A549 (cell line): ENCODE measurements at regions not wholly inside any gene's neighbourhood (a gene's known extent, or its start where the extent isn't known, plus 50 kb on each side); places are given as distances from the start of the nearest gene placed in this dataset.

Experiments
- ATAC-seq, 2 experiments: fragments of 200-7000 bp in 1 of 2; fragments of >200 bp in 1 of 2; cut with Nextera tagmentation in 1 of 2; cut with Tn5 transposase in 1 of 2; 3 replicates each; pipeline versions ENCODE4 v1.8.0 to v1.9.1; 2018 to 2020; ENCODE audit warnings: mild to moderate bottlenecking in 1 of 2, moderate library complexity in 1 of 2
- CTCF ChIA-PET: fragments of 300-600 bp; sonication (Branson Sonifier 250); formaldehyde crosslinking; extraction: SDS; loops from one replicate; lab custom pipeline; 2021; ENCODE audit warnings: antibody characterized with exemption, inconsistent platforms; lab: Yijun Ruan, JAX
- POLR2A ChIA-PET: fragments of 350-600 bp; formaldehyde crosslinking; extraction: SDS; loops from one replicate; lab custom pipeline; 2021; ENCODE audit warnings: antibody characterized with exemption, inconsistent platforms; lab: Yijun Ruan, JAX
- DNase-seq, 2 experiments: peaks; one replicate each; pipeline versions ENCODE4 v3.0.0 to v3.0.0-alpha.2; 2011 to 2016; ENCODE audit warnings: low read depth in 1 of 2, low spot score in 1 of 2
- FAIRE-seq: peaks from 2 replicates; lab custom pipeline; 2011; peaks lifted over from hg19 to GRCh38; lab: Jason Lieb, UNC
- H3K27ac ChIP-seq, 2 experiments: fragments of >200 bp; sonication (Bioruptor Twin); formaldehyde crosslinking; 3 replicates each; pipeline ENCODE4 v1.5.1; 2016 to 2017
- H3K4me1 ChIP-seq: fragments of >200 bp; sonication (Bioruptor Twin); formaldehyde crosslinking; 3 replicates; pipeline ENCODE4 v1.6.1; 2016
- H3K4me2 ChIP-seq: fragments of >200 bp; sonication (Bioruptor Twin); formaldehyde crosslinking; 3 replicates; pipeline ENCODE4 v1.6.1; 2016
- H3K4me3 ChIP-seq: fragments of >200 bp; sonication (Bioruptor Twin); formaldehyde crosslinking; 3 replicates; pipeline ENCODE4 v1.5.1; 2016
- H3K9me3 ChIP-seq: fragments of >200 bp; sonication (Bioruptor Twin); formaldehyde crosslinking; 3 replicates; pipeline ENCODE4 v1.6.1; 2016
- ATOH8 ChIP-seq: fragments of 250-450 bp; sonication (Bioruptor Pico); IDR thresholded peaks from 2 replicates; pipeline ENCODE4 v1.5.0; 2020; ENCODE audit warnings: low read depth, mild to moderate bottlenecking, moderate library complexity
- FOSL2 ChIP-seq, 2 experiments: fragments of 450-650 bp in 1 of 2; fragments of >200 bp in 1 of 2; sonication (Bioruptor Twin) in 1 of 2; formaldehyde crosslinking; IDR thresholded peaks; 2 replicates each; pipeline versions ENCODE4 v1.5.0 to v1.6.1; 2016 to 2020; ENCODE audit warnings: mild to moderate bottlenecking in 1 of 2, moderate library complexity in 1 of 2
- FOXS1 ChIP-seq: fragments of 250-450 bp; sonication (Bioruptor Pico); IDR thresholded peaks from 2 replicates; pipeline ENCODE4 v1.5.0; 2020; ENCODE audit warnings: mild to moderate bottlenecking, moderate library complexity
- HOXB5 ChIP-seq: fragments of 250-450 bp; sonication (Bioruptor Pico); IDR thresholded peaks from 2 replicates; pipeline ENCODE4 v1.5.0; 2020; ENCODE audit warnings: mild to moderate bottlenecking, moderate library complexity
- JUN ChIP-seq, 2 experiments: fragments of >200 bp; sonication (Bioruptor Twin); formaldehyde crosslinking; IDR thresholded peaks; 2 replicates in 1 of 2; 3 replicates in 1 of 2; pipeline ENCODE4 v1.6.1; 2016 to 2017
- MAZ ChIP-seq: fragments of 150-350 bp; IDR thresholded peaks from 2 replicates; pipeline ENCODE4 v1.6.1; 2014; ENCODE audit warnings: antibody characterized with exemption, low read depth, low read length, borderline replicate concordance
- NPAS2 ChIP-seq: fragments of 250-450 bp; sonication (Bioruptor Pico); IDR thresholded peaks from 2 replicates; pipeline ENCODE4 v1.8.0; 2022; ENCODE audit warnings: mild to moderate bottlenecking, moderate library complexity, borderline replicate concordance
- NR3C1 ChIP-seq: fragments of >200 bp; sonication (Bioruptor Twin); formaldehyde crosslinking; IDR thresholded peaks from 3 replicates; pipeline ENCODE4 v1.6.1; 2017
- RAD21 ChIP-seq, 2 experiments: fragments of >200 bp in 1 of 2; sonication (Bioruptor Twin) in 1 of 2; formaldehyde crosslinking in 1 of 2; IDR thresholded peaks in 1 of 2; conservative IDR thresholded peaks in 1 of 2; 2 replicates in 1 of 2; 3 replicates in 1 of 2; pipeline ENCODE4 v1.6.1; 2012 to 2018; ENCODE audit warnings: inconsistent platforms in 1 of 2
- RARB ChIP-seq: fragments of 250-450 bp; sonication (Bioruptor Pico); IDR thresholded peaks from 2 replicates; pipeline ENCODE4 v1.8.0; 2021; ENCODE audit warnings: mild to moderate bottlenecking, moderate library complexity
- SMC3 ChIP-seq: fragments of >200 bp; sonication (Bioruptor Twin); formaldehyde crosslinking; IDR thresholded peaks from 3 replicates; pipeline ENCODE4 v1.6.1; 2018; ENCODE audit warnings: inconsistent platforms
- WGBS: methylation state at CpG from one replicate; pipeline ENCODE4 v1.1.6; 2017; ENCODE audit errors: missing lambda C conversion rate; 5-methylcytosine and 5-hydroxymethylcytosine counted together
- TF ChIP-seq, protein P1 (sequence below): IDR thresholded peaks from 2 replicates; pipeline ENCODE4 v1.6.1; 2012
- TF ChIP-seq, protein P2 (sequence below): fragments of 150-350 bp; IDR thresholded peaks from 2 replicates; pipeline ENCODE4 v1.6.1; 2014; ENCODE audit warnings: low read depth, mild to moderate bottlenecking, low read length
- TF ChIP-seq, protein P3 (sequence below): fragments of >200 bp; sonication (Bioruptor Twin); formaldehyde crosslinking; IDR thresholded peaks from 2 replicates; pipeline ENCODE4 v1.6.1; 2016
- TF ChIP-seq, protein P4 (sequence below): fragments of 450-650 bp; IDR thresholded peaks from 2 replicates; pipeline ENCODE4 v1.6.1; 2014; ENCODE audit warnings: antibody characterized with exemption
- TF ChIP-seq, protein P5 (sequence below): fragments of 250-450 bp; sonication (Bioruptor Pico); IDR thresholded peaks from 2 replicates; pipeline ENCODE4 v1.5.0; 2021; ENCODE audit warnings: mild to moderate bottlenecking, moderate library complexity, borderline replicate concordance

DNA sequence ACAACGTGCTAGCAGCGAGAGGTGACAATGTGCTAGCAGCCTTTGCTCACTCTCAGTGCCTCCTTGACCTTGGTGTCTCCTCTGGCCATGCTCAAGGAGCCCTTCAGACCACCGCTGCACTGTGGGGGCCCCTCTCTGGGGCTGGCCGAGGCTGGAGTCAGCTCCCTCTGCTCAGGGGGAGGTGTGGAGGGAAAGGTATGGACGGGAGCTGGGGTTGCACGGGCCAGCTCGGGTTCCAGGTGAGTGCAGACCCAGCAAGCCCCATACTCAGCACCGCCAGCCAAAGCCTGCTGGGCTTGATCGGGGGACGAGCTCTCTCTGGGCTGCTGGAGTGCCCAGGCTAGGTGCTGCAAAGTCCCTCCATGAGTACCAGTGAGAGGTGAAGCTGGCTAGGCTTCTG, 180.2 kb downstream of the TRIM36 start:
- 0% methylated on average over 3 of the region's 10 CpGs for WGBS
- CTCF ChIA-PET = no interaction called here
- H3K27ac ChIP-seq = no peak overlapping the region
- no peak overlapping the region for H3K4me3 ChIP-seq
- no peaks in the 10 kb centered on the region for H3K9me3 ChIP-seq
- no peak for DNase-seq
- TF ChIP-seq, protein P1, sequence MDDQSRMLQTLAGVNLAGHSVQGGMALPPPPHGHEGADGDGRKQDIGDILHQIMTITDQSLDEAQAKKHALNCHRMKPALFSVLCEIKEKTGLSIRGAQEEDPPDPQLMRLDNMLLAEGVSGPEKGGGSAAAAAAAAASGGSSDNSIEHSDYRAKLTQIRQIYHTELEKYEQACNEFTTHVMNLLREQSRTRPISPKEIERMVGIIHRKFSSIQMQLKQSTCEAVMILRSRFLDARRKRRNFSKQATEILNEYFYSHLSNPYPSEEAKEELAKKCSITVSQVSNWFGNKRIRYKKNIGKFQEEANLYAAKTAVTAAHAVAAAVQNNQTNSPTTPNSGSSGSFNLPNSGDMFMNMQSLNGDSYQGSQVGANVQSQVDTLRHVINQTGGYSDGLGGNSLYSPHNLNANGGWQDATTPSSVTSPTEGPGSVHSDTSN = no peak
- no peak for TF ChIP-seq NR3C1
- TF ChIP-seq, protein P2, sequence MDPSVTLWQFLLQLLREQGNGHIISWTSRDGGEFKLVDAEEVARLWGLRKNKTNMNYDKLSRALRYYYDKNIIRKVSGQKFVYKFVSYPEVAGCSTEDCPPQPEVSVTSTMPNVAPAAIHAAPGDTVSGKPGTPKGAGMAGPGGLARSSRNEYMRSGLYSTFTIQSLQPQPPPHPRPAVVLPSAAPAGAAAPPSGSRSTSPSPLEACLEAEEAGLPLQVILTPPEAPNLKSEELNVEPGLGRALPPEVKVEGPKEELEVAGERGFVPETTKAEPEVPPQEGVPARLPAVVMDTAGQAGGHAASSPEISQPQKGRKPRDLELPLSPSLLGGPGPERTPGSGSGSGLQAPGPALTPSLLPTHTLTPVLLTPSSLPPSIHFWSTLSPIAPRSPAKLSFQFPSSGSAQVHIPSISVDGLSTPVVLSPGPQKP = no peak
- TF ChIP-seq, protein P3, sequence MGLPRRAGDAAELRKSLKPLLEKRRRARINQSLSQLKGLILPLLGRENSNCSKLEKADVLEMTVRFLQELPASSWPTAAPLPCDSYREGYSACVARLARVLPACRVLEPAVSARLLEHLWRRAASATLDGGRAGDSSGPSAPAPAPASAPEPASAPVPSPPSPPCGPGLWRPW = no peak
- TF ChIP-seq, all 56 proteins: peak for 0
- ATAC-seq (no peak), FAIRE-seq (no peak)
- no peaks in the 10 kb centered on the region for H3K4me1 ChIP-seq
- H3K4me2 ChIP-seq = no peak overlapping the region
- POLR2A ChIA-PET = no interaction called here

DNA sequence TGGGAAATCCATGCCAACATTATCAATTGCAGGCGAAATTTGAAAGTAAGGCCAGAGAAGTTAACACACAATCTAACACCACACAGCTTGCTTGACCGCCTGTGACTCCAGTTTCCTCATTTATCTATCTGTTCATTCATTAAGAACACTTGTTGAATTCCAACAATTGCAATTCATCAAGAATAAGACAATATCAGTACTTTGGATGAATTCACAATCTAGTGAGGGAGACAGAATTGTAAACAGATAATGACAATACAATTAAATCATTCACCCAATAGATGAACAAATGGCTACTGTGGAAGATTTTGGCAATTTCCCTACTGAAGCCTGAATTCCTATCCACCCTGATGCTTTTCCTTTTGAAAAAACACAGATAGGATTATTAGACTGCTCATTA, 181.6 kb downstream of the TRIM36 start:
- CTCF ChIA-PET = no interaction called here
- TF ChIP-seq MAZ = no peak
- TF ChIP-seq NPAS2 = no peak
- no peak for TF ChIP-seq JUN (IDR thresholded peaks at IDR 0.05)
- no peak for TF ChIP-seq FOSL2 (IDR thresholded peaks at IDR 0.05)
- TF ChIP-seq FOSL2 (CRISPR knock-in tag; IDR thresholded peaks at IDR 0.05) = no peak
- TF ChIP-seq SMC3 = no peak
- no peak for TF ChIP-seq RAD21 (conservative IDR thresholded peaks at IDR 0.05 in 1 of 2, IDR thresholded peaks at IDR 0.05 in 1 of 2)
- no peak for TF ChIP-seq NR3C1
- TF ChIP-seq, protein P4, sequence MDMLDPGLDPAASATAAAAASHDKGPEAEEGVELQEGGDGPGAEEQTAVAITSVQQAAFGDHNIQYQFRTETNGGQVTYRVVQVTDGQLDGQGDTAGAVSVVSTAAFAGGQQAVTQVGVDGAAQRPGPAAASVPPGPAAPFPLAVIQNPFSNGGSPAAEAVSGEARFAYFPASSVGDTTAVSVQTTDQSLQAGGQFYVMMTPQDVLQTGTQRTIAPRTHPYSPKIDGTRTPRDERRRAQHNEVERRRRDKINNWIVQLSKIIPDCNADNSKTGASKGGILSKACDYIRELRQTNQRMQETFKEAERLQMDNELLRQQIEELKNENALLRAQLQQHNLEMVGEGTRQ = no peak
- TF ChIP-seq FOXS1 = no peak
- TF ChIP-seq, protein P5, sequence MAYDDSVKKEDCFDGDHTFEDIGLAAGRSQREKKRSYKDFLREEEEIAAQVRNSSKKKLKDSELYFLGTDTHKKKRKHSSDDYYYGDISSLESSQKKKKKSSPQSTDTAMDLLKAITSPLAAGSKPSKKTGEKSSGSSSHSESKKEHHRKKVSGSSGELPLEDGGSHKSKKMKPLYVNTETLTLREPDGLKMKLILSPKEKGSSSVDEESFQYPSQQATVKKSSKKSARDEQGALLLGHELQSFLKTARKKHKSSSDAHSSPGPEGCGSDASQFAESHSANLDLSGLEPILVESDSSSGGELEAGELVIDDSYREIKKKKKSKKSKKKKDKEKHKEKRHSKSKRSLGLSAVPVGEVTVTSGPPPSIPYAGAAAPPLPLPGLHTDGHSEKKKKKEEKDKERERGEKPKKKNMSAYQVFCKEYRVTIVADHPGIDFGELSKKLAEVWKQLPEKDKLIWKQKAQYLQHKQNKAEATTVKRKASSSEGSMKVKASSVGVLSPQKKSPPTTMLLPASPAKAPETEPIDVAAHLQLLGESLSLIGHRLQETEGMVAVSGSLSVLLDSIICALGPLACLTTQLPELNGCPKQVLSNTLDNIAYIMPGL (CRISPR knock-in tag) = no peak
- TF ChIP-seq, protein P1 = no peak
- TF ChIP-seq, protein P2 = no peak
- no peak for TF ChIP-seq ATOH8 (CRISPR knock-in tag)
- no peak for TF ChIP-seq HOXB5 (CRISPR knock-in tag)
- no peak for TF ChIP-seq RARB (CRISPR knock-in tag)
- H3K4me2 ChIP-seq = no peak overlapping the region
- DNase-seq = no peak
- H3K4me3 ChIP-seq = no peak overlapping the region
- no peak for FAIRE-seq
- POLR2A ChIA-PET = no interaction called here
- H3K9me3 ChIP-seq = no peaks in the 10 kb centered on the region
- WGBS = 2% methylated on average over 2 of the region's 2 CpGs
- ATAC-seq = no peak
- H3K4me1 ChIP-seq = no peaks in the 10 kb centered on the region
- H3K27ac ChIP-seq = no peak overlapping the region
